Left lung (tissue), 4 donors: ENCODE measurements at regions not wholly inside any gene's neighbourhood (a gene's known extent, or its start where the extent isn't known, plus 50 kb on each side); places are given as distances from the start of the nearest gene placed in this dataset.
A peak's percentile ranks its signal among the peaks of the same experiment; 100 is the strongest.

Experiments used
- ATAC-seq: fragments of 200-7000 bp; cut with Tn5 transposase; one replicate; pipeline ENCODE4 v1.9.1; 2020; ENCODE audit warnings: moderate library complexity
- DNase-seq, 4 donors: peaks; one replicate each; pipeline ENCODE4 v3.0.0-alpha.2; 2013 to 2020
- H3K27ac ChIP-seq, 2 donors: fragments of 200-600 bp; sonication (generic) in 1 of 2; one replicate each; pipeline versions ENCODE4 v1.5.0 to v1.8.0; 2020 to 2021
- H3K27me3 ChIP-seq, 2 donors: fragments of 200-600 bp; sonication (generic) in 1 of 2; one replicate each; pipeline versions ENCODE4 v1.5.0 to v1.8.0; 2020 to 2021
- H3K36me3 ChIP-seq, 2 donors: fragments of 200-600 bp; sonication (generic) in 1 of 2; one replicate each; pipeline versions ENCODE4 v1.5.0 to v1.8.0; 2020 to 2021
- H3K4me1 ChIP-seq, 2 donors: fragments of 200-600 bp; one replicate each; pipeline ENCODE4 v1.8.0; 2021
- H3K4me3 ChIP-seq, 2 donors: fragments of 200-600 bp; sonication (generic) in 1 of 2; one replicate each; pipeline versions ENCODE4 v1.5.0 to v1.8.0; 2020 to 2021; ENCODE audit warnings: mild to moderate bottlenecking in 1 of 2
- H3K9me3 ChIP-seq, 2 donors: fragments of 200-600 bp; sonication (generic) in 1 of 2; one replicate each; pipeline versions ENCODE4 v1.5.0 to v1.8.0; 2020 to 2021
- intact Hi-C, 2 donors: fragments of 100-400 bp; cut with DNase I; formaldehyde crosslinking; loops; one replicate each; pipeline versions ENCODE4 v1.11.2 to v1.14.2; 2022
- TF ChIP-seq, protein P1 (sequence below), 2 donors: fragments of 200-600 bp; sonication (generic) in 1 of 2; IDR thresholded peaks; one replicate each; pipeline versions ENCODE4 v1.5.0 to v1.8.0; 2021; ENCODE audit warnings: antibody characterized with exemption in 2 of 2
- donor health status: DM: no; HTN: yes; CAD: no.
- donor health status: DM: no; HTN: no; CAD: no.

DNA sequence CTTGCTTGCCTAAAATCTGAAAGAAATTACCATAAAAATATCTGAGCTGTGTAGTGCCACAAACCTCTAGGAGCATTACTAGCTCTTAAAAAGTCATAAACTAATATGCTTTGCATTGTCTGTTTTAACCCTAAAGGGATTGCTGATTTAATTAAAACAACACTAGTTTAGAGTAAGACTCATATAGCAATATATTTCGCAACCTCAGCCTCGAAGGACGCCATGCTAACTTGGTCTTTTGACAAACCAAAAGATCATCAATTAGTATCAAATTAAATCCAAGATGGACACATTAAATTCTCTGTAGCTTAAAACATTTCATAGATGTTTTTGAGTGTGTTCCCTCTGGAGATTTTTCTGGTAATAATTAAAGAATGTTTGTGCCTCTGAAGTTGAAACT lies 74.8 kb upstream of the KCNQ5 start:
- Histone ChIP-seq H3K9me3 (peaks cover 0 to 3% of the 10 kb centered on the region in 2 donors), H3K27ac (no peak overlapping the region), H3K4me1 (no peaks in the 10 kb centered on the region), H3K27me3 (no peaks in the 10 kb centered on the region), H3K36me3 (no peaks in the 10 kb centered on the region), H3K4me3 (no peak overlapping the region)
- TF ChIP-seq, protein P1, sequence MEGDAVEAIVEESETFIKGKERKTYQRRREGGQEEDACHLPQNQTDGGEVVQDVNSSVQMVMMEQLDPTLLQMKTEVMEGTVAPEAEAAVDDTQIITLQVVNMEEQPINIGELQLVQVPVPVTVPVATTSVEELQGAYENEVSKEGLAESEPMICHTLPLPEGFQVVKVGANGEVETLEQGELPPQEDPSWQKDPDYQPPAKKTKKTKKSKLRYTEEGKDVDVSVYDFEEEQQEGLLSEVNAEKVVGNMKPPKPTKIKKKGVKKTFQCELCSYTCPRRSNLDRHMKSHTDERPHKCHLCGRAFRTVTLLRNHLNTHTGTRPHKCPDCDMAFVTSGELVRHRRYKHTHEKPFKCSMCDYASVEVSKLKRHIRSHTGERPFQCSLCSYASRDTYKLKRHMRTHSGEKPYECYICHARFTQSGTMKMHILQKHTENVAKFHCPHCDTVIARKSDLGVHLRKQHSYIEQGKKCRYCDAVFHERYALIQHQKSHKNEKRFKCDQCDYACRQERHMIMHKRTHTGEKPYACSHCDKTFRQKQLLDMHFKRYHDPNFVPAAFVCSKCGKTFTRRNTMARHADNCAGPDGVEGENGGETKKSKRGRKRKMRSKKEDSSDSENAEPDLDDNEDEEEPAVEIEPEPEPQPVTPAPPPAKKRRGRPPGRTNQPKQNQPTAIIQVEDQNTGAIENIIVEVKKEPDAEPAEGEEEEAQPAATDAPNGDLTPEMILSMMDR (IDR thresholded peaks at IDR 0.05): no peak
- ATAC-seq: no peak
- intact Hi-C loops: no loop called here
- no peak for DNase-seq

DNA sequence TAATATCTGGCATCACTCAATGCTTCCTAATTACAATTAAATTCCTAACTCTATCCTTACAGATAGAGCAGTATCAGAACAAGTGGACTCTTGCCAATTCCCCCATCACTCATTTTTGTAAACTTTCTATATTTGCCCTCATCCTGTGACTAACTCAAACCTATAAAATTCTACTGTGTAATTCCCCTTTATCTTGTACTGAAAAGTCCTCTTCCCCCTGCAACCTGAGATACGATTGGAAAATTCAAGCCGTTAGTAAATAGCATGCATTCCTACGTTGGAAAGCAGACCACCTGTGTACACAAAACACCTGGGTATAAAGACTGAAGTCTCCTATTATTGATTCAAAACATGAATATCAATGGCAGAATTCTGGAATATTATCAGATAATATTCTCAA lies 70.4 kb upstream of the KCNQ5 start:
- H3K27ac ChIP-seq: no peak overlapping the region
- TF ChIP-seq, protein P1 (IDR thresholded peaks at IDR 0.05): no peak
- H3K4me3 ChIP-seq: no peak overlapping the region
- ATAC-seq (no peak), DNase-seq (no peak)
- no peaks in the 10 kb centered on the region for H3K9me3 ChIP-seq
- intact Hi-C loops: no loop called here
- no peaks in the 10 kb centered on the region for H3K27me3 ChIP-seq
- no peaks in the 10 kb centered on the region for H3K4me1 ChIP-seq
- no peaks in the 10 kb centered on the region for H3K36me3 ChIP-seq

DNA sequence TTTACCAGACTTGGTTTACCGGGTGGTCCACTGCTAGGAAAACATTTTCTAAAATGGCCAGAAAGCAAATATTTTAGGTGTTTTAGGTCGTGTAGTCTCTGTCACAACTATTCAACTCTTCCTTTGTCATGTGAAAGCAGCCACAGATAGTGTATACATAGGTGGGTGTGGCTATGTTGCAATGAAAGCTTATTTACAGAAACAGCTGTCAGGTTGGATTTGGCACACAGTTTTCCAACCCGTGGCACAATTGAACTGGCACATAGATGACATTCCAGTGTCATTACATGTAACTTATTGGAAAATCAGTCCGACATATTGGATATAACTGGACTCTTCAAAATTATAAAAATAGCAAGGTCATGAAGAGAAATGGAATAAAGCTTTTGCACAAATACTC lies 68.9 kb upstream of the KCNQ5 start:
- Histone ChIP-seq H3K27ac (no peak overlapping the region), H3K4me3 (no peak overlapping the region), H3K9me3 (no peaks in the 10 kb centered on the region), H3K36me3 (no peaks in the 10 kb centered on the region), H3K27me3 (no peaks in the 10 kb centered on the region), H3K4me1 (no peaks in the 10 kb centered on the region)
- DNase-seq: no peak
- no peak for ATAC-seq
- intact Hi-C loops: no loop called here
- TF ChIP-seq, protein P1 (IDR thresholded peaks at IDR 0.05): no peak

DNA sequence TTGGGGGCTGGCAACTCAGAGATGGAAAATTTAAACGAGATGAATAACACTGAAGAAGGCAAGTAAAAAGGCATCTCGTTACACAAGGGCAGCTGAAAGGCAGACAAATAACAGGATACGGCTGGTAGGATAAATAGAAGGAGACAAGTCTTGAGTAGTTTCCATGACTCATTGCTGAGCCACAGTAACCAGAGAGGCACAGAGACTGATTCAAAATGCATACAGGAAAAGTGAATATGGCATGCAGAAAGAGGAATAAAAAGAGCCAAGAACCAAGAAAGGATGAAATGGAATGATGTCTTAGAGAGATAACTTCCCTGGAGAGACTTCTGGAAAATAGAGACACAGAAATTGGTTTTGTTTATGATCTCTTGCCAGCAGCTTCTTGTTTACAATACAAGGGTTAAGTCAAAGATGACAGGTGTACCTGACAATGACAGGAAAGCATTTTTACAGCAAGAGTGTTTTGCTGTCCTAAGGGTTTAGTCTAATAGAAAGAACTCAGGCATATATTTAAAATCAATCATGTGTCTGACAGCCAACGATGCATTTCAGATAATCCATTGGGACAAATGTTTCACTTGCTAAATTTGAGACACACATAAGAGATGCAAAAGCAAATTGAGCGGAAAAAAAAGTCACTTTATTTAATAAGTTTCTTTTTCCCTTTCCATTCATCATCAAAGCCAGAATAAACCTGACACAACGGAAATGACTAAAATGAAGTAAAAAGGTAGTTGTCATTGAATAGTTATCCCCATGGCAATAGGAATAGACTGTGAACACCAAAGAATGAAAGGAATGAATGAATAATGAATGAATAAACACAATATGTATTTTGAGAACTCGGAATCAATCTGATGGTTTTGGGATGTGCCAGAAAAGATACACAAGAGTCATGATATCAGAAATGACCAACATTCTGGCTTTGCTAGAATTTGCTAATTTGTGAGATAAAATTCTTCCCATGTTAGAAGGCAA lies 68.0 kb upstream of the KCNQ5 start:
- Histone ChIP-seq H3K9me3 (no peaks in the 10 kb centered on the region), H3K36me3 (no peaks in the 10 kb centered on the region), H3K4me3 (no peak overlapping the region), H3K27ac (no peak overlapping the region), H3K4me1 (no peaks in the 10 kb centered on the region), H3K27me3 (no peaks in the 10 kb centered on the region)
- ATAC-seq (peak; percentile 29), DNase-seq (no peak)
- TF ChIP-seq, protein P1 (IDR thresholded peaks at IDR 0.05): no peak
- intact Hi-C loops: no loop called here

DNA sequence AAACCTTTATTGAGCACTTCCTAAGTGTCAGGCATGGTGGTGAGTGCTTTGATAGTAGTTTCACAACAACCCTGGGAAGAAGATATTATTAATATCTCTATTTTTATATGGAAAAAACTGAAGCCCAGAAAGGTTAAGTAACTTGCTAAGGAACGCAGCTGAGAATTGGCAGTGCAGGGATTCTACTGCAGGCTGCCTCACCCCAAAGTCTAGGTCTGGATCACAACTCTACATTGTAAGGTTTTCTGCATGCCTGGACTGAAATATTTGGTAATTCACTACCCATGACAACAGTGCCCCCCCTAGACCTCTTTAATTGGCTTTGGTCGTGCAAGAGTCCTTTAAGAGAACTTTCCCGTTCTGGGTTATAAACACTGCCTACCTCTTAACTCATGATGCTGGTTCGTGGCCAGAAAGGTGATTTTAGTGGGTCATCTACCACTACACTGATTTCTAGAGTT lies 67.1 kb upstream of the KCNQ5 start:
- Histone ChIP-seq H3K4me3 (no peak overlapping the region), H3K27me3 (no peaks in the 10 kb centered on the region), H3K4me1 (no peaks in the 10 kb centered on the region), H3K36me3 (no peaks in the 10 kb centered on the region), H3K9me3 (no peaks in the 10 kb centered on the region), H3K27ac (no peak overlapping the region)
- intact Hi-C loops: no loop called here
- TF ChIP-seq, protein P1 (IDR thresholded peaks at IDR 0.05): no peak
- DNase-seq (no peak), ATAC-seq (no peak)
